ENCODE measurements at regions not wholly inside any gene's neighbourhood (a gene's known extent, or its start where the extent isn't known, plus 50 kb on each side); places are given as distances from the start of the nearest gene placed in this dataset.

GRCh38 chr12:91662021-91662420 lies 479.4 kb upstream of the DCN start:
- DNase-seq: peak in 1 of 6 donors; percentile 14
- H3K4me3 ChIP-seq: no peak overlapping the region
- no peak overlapping the region for H3K27ac ChIP-seq
- no peaks in the 10 kb centered on the region for H3K4me1 ChIP-seq
- 76 to 78% methylated on average over 1 of the region's 1 CpG for WGBS, 2 donors
- H3K9me3 ChIP-seq: no peaks in the 10 kb centered on the region
- ATAC-seq: peak in 1 of 4 donors; percentile 11
- TF ChIP-seq CTCF (IDR thresholded peaks at IDR 0.05): no peak
- no peaks in the 10 kb centered on the region for H3K36me3 ChIP-seq
- FAIRE-seq: no peak
- no peaks in the 10 kb centered on the region for H3K27me3 ChIP-seq
- intact Hi-C loops (cut with DNase I): no loop called here

- no peaks in the 10 kb centered on the region for H3K36me3 ChIP-seq
- ATAC-seq (no peak), FAIRE-seq (no peak), DNase-seq (no peak)
- intact Hi-C loops (cut with DNase I): no loop called here
- H3K27ac ChIP-seq: no peak overlapping the region
- H3K27me3 ChIP-seq: no peaks in the 10 kb centered on the region
- no peak overlapping the region for H3K4me3 ChIP-seq
- H3K4me1 ChIP-seq: no peaks in the 10 kb centered on the region
- WGBS, 2 donors: 73 to 75% methylated on average over 3 of the region's 3 CpGs
- H3K9me3 ChIP-seq: no peaks in the 10 kb centered on the region
- no peak for TF ChIP-seq CTCF (IDR thresholded peaks at IDR 0.05)
Measured at GRCh38 chr12:91657032-91657431, 474.4 kb upstream of the DCN start.

- FAIRE-seq: no peak
- H3K9me3 ChIP-seq: no peaks in the 10 kb centered on the region
- H3K4me1 ChIP-seq: no peaks in the 10 kb centered on the region
- TF ChIP-seq CTCF (IDR thresholded peaks at IDR 0.05): no peak
- 71 to 82% methylated on average over 3 of the region's 3 CpGs for WGBS, 2 donors
- no peaks in the 10 kb centered on the region for H3K27me3 ChIP-seq
- no peak for DNase-seq
- H3K27ac ChIP-seq: no peak overlapping the region
- intact Hi-C loops (cut with DNase I): no loop called here
- no peaks in the 10 kb centered on the region for H3K36me3 ChIP-seq
- H3K4me3 ChIP-seq: no peak overlapping the region
- ATAC-seq: no peak
Measured at GRCh38 chr12:91655966-91656365, 473.3 kb upstream of the DCN start.

GRCh38 chr12:91654087-91654486 lies 471.5 kb upstream of the DCN start:
- H3K4me3 ChIP-seq: no peak overlapping the region
- DNase-seq: no peak
- FAIRE-seq: no peak
- no peak overlapping the region for H3K27ac ChIP-seq
- no peaks in the 10 kb centered on the region for H3K4me1 ChIP-seq
- no peaks in the 10 kb centered on the region for H3K36me3 ChIP-seq
- ATAC-seq: no peak
- TF ChIP-seq CTCF (IDR thresholded peaks at IDR 0.05): no peak
- intact Hi-C loops (cut with DNase I): no loop called here
- 94% methylated on average over 3 of the region's 3 CpGs for WGBS, 2 donors
- H3K9me3 ChIP-seq: no peaks in the 10 kb centered on the region
- H3K27me3 ChIP-seq: no peaks in the 10 kb centered on the region

- DNase-seq (no peak), ATAC-seq (no peak), FAIRE-seq (no peak)
- Histone ChIP-seq H3K9me3 (no peaks in the 10 kb centered on the region), H3K27me3 (no peaks in the 10 kb centered on the region), H3K4me1 (no peaks in the 10 kb centered on the region), H3K27ac (no peak overlapping the region), H3K4me3 (no peak overlapping the region), H3K36me3 (no peaks in the 10 kb centered on the region)
- TF ChIP-seq CTCF (IDR thresholded peaks at IDR 0.05): no peak
- intact Hi-C loops (cut with DNase I): no loop called here
Measured at GRCh38 chr12:91651728-91652127, 469.1 kb upstream of the DCN start.

Data from pancreas (tissue), 10 donors.